ENCODE measurements at regions not wholly inside any gene's neighbourhood (a gene's known extent, or its start where the extent isn't known, plus 50 kb on each side); places are given as distances from the start of the nearest gene placed in this dataset.

DNA sequence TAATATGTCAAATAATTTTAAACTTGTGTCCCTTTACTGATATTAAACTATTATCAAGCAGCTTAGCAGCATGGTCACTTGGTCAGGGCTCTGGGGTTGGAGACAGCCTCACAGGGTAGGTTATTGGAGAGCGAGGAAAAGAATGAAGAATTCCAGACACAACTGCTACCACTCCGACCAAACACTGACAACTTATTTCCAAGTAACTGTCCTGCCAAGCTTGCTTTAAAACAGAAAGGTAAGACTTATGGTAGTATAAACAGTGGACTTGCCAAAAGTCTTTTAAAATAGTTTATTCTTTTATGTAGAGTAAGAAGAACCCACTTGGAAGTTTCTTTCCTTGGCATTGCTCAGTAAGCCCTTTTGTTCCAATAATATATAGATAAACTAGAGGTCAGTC, 364.1 kb downstream of the DEPDC1B start:
- H3K27me3 ChIP-seq (replicated peaks; ENCODE audit: insufficient read depth, low read depth, low read length, poor library complexity), result peaks cover 8% of the 10 kb centered on the region
- no peaks in the 10 kb centered on the region for H3K36me3 ChIP-seq (ENCODE audit: insufficient read depth, low read length, poor library complexity, severe bottlenecking)
- H3K27ac ChIP-seq (ENCODE audit: low read depth, low read length, poor library complexity, severe bottlenecking), result no peak overlapping the region
- ChIA-PET POLR2A (ENCODE audit: low non-redundant PET) (no interaction called here), CTCF (no interaction called here)
- H3K4me1 ChIP-seq (ENCODE audit: insufficient read depth, low read length, poor library complexity, severe bottlenecking), result no peaks in the 10 kb centered on the region
- DNase-seq (ENCODE audit: low spot score), result no peak
- TF ChIP-seq, protein P1, sequence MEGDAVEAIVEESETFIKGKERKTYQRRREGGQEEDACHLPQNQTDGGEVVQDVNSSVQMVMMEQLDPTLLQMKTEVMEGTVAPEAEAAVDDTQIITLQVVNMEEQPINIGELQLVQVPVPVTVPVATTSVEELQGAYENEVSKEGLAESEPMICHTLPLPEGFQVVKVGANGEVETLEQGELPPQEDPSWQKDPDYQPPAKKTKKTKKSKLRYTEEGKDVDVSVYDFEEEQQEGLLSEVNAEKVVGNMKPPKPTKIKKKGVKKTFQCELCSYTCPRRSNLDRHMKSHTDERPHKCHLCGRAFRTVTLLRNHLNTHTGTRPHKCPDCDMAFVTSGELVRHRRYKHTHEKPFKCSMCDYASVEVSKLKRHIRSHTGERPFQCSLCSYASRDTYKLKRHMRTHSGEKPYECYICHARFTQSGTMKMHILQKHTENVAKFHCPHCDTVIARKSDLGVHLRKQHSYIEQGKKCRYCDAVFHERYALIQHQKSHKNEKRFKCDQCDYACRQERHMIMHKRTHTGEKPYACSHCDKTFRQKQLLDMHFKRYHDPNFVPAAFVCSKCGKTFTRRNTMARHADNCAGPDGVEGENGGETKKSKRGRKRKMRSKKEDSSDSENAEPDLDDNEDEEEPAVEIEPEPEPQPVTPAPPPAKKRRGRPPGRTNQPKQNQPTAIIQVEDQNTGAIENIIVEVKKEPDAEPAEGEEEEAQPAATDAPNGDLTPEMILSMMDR (conservative IDR thresholded peaks at IDR 0.05; ENCODE audit: low read depth, low read length), result no peak
- no peak for TF ChIP-seq EZH2 (IDR thresholded peaks at IDR 0.05; ENCODE audit: borderline replicate concordance, low read depth, low read length, poor library complexity, severe bottlenecking)
- H3K4me3 ChIP-seq (ENCODE audit: low read depth, low read length, poor library complexity, severe bottlenecking), result no peak overlapping the region
- H3K9me3 ChIP-seq (ENCODE audit: low read depth, low read length, poor library complexity, severe bottlenecking), result no peaks in the 10 kb centered on the region
- intact Hi-C loops (cut with micrococcal nuclease; ENCODE audit: unreplicated experiment), result no loop called here
- no TSS peak for BruUV-seq (replicated peaks)

DNA sequence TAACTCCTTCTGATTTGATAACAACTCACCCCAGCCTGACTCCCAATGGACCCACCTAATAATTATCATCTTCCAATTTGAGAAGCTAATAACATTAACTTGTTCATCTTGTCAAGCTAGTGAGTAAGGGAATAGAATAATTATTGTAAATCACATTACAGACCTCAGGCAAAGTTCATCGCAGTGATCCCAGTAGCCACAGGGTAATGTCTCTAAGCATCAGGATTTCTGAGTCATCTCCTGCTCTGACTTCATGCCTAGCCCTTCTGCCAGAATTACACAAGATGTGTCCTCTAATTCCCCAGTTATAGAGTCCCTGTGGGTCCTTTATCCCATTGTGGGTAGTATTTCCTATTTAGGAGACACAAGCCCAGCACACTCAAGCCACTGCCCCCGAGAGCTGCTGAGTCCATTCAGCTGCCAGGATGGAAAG, 365.7 kb downstream of the DEPDC1B start:
- CTCF ChIA-PET, result no interaction called here
- H3K27me3 ChIP-seq (replicated peaks; ENCODE audit: insufficient read depth, low read depth, low read length, poor library complexity), result peaks cover 15% of the 10 kb centered on the region

DNA sequence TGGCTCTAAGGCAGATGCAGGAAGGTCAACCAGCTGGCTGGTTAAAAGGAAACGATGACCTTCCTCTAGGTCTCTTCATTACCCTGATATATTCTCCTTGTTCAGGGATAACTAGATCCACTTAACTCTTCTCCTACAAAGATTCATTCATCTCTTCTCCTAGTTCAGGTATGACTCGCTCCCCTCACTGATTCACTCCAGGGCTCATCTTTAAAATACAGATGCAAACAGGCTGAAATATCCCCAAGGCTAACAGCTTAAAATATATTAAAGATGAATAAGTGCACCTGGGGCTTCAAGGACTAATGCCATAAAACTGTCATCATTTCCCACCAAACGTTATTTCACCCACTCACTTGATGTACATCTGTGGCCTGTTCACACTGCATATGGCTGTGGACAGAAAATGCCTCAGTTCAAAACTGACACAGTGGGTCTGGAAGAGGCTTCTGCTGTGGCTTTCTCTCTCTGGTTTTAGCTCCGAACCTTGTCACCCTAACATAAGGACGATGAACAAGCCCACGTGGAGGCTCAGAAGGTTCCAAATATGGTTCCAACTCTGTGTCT, 366.9 kb downstream of the DEPDC1B start:
- Histone ChIP-seq H3K9me3 (ENCODE audit: low read depth, low read length, poor library complexity, severe bottlenecking) (no peaks in the 10 kb centered on the region), H3K36me3 (ENCODE audit: insufficient read depth, low read length, poor library complexity, severe bottlenecking) (no peaks in the 10 kb centered on the region), H3K27me3 (replicated peaks; ENCODE audit: insufficient read depth, low read depth, low read length, poor library complexity) (peaks cover 15% of the 10 kb centered on the region), H3K27ac (ENCODE audit: low read depth, low read length, poor library complexity, severe bottlenecking) (no peak overlapping the region), H3K4me3 (ENCODE audit: low read depth, low read length, poor library complexity, severe bottlenecking) (no peak overlapping the region), H3K4me1 (ENCODE audit: insufficient read depth, low read length, poor library complexity, severe bottlenecking) (no peaks in the 10 kb centered on the region)
- CTCF ChIA-PET, result no interaction called here
- no peak for DNase-seq (ENCODE audit: low spot score)
- intact Hi-C loops (cut with micrococcal nuclease; ENCODE audit: unreplicated experiment), result no loop called here
- BruUV-seq (replicated peaks), result no TSS peak
- TF ChIP-seq, protein P1 (conservative IDR thresholded peaks at IDR 0.05; ENCODE audit: low read depth, low read length), result no peak
- no peak for TF ChIP-seq EZH2 (IDR thresholded peaks at IDR 0.05; ENCODE audit: borderline replicate concordance, low read depth, low read length, poor library complexity, severe bottlenecking)
- POLR2A ChIA-PET (ENCODE audit: low non-redundant PET), result no interaction called here

More for the DNA sequence above, 365.7 kb downstream of the DEPDC1B start:
- no TSS peak for BruUV-seq (replicated peaks)
- POLR2A ChIA-PET (ENCODE audit: low non-redundant PET), result no interaction called here
- no peak overlapping the region for H3K4me3 ChIP-seq (ENCODE audit: low read depth, low read length, poor library complexity, severe bottlenecking)
- no peaks in the 10 kb centered on the region for H3K4me1 ChIP-seq (ENCODE audit: insufficient read depth, low read length, poor library complexity, severe bottlenecking)
- no peaks in the 10 kb centered on the region for H3K36me3 ChIP-seq (ENCODE audit: insufficient read depth, low read length, poor library complexity, severe bottlenecking)
- no peaks in the 10 kb centered on the region for H3K9me3 ChIP-seq (ENCODE audit: low read depth, low read length, poor library complexity, severe bottlenecking)
- TF ChIP-seq EZH2 (IDR thresholded peaks at IDR 0.05; ENCODE audit: borderline replicate concordance, low read depth, low read length, poor library complexity, severe bottlenecking), result no peak
- TF ChIP-seq, protein P1 (conservative IDR thresholded peaks at IDR 0.05; ENCODE audit: low read depth, low read length), result no peak
- no peak for DNase-seq (ENCODE audit: low spot score)
- H3K27ac ChIP-seq (ENCODE audit: low read depth, low read length, poor library complexity, severe bottlenecking), result no peak overlapping the region
- intact Hi-C loops (cut with micrococcal nuclease; ENCODE audit: unreplicated experiment), result no loop called here

All from A673 (cell line).